ACHN (cell line): ENCODE measurements at regions not wholly inside any gene's neighbourhood (a gene's known extent, or its start where the extent isn't known, plus 50 kb on each side); places are given as distances from the start of the nearest gene placed in this dataset.
A peak's percentile ranks its signal among the peaks of the same experiment; 100 is the strongest.

Experiments
- DNase-seq: peaks from one replicate; pipeline ENCODE4 v3.0.0-alpha.2; 2015
- in situ Hi-C: cut with HindIII; loops from 2 replicates; pipeline ENCODE4 v1.10.0; 2017; ENCODE audit warnings: low sequenced_read_pairs, low pct_ligation_motif_present, low pct_unique_long_range_greater_than_20kb

DNA sequence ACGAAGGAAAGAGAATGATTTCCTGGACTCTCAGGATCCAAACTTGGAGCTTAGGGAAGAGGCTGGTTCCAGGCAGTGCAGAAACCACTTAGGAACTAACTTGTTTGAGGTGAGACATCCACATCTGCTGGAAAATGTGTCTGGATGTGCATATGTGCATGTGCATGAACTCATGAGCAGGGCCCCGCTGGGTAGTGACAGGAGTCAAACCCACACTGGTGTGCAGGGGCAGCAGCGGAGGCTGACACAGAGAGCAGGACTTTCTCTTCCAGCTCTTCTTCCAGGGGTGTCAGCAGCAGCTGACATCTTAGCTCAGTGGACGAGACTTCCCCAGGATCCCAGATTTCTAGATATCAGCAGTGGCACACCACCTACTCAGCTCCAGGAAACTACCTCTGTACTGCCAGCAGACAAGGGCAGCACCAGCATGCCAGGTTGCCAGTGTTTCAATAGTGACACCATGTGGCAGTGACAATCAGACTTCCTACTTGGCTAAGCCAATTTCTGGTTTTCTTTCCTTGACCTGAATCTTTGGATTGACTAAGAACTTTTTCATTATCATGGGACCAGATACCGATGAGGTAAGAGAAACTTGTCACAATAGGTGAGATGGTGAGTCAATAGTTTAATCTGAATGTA lies 227.5 kb upstream of the ZC3H12C start:
- in situ Hi-C loops: no loop called here
- no peak for DNase-seq

DNA sequence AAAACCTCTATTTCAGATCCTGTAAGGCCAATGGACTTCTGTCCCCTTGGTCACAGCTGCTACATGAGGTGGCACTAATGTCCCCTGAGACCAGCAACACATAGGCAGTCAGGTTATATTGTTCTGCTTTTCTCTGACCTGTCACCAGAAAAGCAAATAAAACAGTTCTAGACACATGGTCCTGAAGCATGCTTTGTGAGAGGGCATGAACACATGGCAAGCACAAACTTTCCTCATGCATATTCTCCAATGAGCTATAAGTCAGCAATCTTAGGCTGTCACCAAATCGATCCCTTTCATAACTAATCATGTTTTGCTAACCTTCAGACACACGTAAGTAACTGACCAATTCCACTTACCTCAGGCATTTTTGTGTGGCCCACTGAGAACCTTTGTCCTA lies 225.4 kb upstream of the ZC3H12C start:
- no peak for DNase-seq
- in situ Hi-C loops: no loop called here

DNA sequence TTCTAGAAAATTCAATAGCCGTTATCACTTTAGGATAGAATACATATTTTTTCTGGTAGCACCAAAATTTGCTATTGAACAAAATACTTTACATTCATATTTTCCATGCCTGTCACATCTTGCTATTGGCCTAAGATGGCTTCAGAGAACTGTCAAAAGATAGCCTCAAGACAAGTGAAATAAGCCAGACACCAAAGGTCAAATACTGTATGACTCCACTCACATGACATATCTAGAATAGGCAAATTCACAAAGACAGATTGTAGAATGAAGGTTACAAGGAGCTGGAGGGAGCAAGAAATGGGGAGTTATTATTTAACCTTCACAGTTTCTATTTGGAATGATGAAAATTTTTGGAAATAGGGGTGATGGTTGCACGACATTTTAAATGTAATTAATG lies 223.7 kb upstream of the ZC3H12C start:
- no peak for DNase-seq
- in situ Hi-C loops: no loop called here

DNA sequence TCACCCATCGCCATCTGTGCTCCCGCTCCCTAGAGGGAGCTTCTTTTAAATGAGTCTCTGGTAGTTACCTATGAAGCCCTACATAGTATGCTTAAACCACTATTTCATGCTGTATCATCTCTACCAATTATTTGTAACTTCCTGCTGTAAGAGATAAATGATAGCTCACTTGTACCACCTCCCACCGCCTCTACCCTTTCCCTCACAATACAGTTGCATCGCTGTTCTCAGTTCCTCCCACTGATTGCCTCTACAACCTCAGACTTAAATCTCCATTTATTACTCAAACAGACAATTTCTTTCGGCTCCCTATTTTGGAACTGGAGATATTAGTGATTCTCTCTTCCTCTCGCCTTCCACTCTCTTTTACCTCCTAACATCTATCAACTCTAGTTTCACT lies 222.9 kb upstream of the ZC3H12C start:
- in situ Hi-C loops: no loop called here

DNA sequence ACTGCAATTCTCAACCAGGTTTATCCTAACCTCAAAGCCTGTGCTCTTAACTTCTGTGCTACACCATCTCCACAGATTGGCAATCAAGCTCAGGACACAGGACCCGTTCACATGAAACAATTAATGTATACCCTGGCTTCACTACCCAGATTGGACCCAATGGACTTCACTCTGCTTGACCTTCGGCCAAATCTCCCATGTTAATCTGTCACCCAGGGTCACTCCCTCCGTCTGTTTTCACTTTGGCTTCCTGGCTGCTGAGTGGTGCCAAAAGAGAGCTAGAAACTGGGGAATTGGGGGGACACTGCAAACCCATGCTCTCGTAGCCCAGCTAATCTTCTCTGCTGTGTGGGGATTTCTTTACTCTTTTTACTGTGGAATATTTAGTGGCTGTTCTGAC lies 216.1 kb upstream of the ZC3H12C start:
- no peak for DNase-seq
- in situ Hi-C loops: no loop called here

More for the DNA sequence above, 222.9 kb upstream of the ZC3H12C start:
- DNase-seq: no peak

DNA sequence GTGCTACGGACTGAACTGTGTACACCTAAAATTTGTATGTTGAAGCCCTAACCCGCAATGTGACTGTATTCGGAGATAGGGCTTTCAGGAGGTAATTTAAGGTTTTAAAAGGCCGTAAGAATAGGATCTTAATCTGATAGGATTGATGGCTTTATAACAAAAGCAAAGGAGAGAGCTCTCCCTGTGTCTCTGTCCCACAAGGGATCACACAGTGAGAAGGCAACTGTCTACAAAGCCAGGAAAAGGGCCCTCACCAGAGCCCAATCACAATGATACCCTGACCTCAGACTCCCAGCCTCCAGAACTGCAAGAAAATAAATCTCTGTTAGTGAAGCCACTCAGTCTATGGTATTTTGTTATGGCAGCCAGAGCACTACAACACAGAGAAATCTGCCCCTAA lies 208.7 kb upstream of the ZC3H12C start:
- DNase-seq: no peak
- in situ Hi-C loops: no loop called here

DNA sequence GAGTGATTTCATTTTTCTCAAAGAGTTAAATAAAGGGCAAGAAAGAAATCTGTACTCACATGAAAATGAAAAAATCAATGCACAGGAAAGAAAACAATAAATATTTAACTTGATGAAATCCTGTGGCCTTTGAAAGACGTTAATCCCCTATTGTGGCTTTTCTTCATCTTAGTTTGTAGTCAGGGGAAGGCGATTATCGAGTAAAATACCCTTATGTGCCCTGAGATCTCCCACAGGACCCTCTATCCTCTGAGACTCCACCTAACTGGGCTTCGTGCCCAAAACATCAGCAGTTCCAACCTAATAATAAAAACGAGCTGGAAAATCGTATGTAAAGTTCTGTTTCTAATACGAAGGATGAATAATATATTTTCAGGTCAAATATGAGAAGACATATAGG lies 208.2 kb upstream of the ZC3H12C start:
- in situ Hi-C loops: no loop called here
- DNase-seq: no peak

DNA sequence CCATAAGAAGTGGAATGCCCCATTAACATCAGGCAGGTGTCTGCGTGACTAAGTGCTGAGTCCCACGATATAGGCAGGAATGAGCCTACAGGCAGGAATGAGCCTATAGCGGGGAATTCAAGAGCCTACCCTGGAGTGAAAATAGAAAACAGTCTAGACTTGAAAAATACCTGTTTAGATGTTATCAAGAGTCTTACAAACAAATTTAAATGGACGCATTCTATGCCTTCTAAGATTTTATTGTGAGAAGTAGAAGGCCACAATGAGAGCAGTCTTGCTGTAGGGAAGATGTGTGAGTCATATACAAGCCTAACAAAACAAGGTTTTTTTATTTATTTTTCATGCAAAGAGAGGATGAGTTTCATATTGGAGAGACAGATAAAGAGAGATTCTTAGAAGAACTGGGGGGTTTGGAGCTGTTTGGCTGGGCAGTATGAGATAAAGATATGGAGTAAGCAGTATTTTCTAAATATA lies 200.8 kb upstream of the ZC3H12C start:
- DNase-seq: no peak
- in situ Hi-C loops: no loop called here

DNA sequence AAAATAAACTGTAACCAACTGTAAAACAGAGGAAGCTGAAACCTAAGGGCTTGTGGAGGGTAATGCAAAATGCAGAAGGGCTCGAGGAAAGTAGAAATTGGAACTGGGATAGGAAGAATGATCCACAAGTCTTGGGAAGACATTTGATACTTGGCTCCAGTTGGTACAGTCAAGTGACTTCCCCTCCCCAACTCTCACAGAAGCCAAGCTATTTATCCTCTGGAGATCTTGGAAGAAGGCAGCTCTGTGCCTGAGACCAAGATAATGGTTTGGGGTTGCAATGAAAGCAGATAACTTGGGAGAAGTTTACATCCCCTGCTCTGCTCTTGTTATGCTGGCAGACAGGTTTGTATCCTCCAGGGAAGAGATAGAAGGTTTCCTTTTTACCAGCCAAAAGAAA lies 198.9 kb upstream of the ZC3H12C start:
- in situ Hi-C loops: no loop called here
- no peak for DNase-seq

DNA sequence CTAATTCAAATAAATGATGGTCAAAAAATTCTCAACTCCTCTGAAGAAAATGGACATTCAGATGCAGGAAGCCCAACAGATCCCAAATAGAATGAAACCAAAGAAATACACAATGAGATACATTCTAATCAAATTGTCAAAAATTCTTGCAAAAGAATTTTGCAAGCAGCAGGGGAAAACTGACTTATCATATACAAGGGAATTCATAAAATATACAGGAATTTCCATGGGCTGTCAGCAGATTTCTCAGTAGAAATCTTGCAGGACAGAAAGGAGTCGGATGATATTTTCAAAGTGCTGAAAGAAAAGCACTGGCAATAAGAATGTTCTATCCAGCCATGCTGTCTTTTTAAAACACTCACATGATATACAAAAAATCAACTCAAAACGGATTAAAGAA lies 194.6 kb upstream of the ZC3H12C start:
- in situ Hi-C loops: no loop called here
- DNase-seq: no peak

DNA sequence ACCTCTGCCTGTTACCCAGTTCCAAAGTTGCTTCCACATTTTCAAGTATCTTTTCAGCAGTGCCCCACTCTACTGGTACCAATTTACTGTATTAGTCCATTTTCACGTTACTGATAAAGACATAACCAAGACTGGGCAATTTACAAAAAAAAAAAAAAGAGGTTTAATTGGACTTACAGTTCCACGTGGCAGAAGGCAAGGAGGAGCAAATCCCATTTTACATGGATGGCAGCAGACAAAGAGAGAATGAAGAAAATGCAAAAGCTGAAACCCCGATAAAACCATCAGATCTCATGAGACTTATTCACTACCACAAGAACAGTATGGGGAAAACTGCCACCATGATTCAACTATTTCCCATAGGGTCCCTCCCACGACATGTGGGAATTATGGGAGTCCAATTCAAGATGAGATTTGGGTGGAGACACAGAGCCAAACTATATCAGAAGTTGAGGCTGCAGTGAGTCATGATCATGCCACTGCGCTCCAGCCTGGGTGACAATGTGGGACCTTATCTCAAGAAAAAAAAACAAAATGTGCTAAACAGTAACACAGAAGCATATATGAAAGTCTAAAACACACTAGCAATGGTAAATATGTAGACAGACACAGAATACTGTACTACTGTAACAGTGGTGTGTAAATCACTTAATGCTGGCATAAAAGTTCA lies 190.3 kb upstream of the ZC3H12C start:
- in situ Hi-C loops: no loop called here
- DNase-seq: no peak

DNA sequence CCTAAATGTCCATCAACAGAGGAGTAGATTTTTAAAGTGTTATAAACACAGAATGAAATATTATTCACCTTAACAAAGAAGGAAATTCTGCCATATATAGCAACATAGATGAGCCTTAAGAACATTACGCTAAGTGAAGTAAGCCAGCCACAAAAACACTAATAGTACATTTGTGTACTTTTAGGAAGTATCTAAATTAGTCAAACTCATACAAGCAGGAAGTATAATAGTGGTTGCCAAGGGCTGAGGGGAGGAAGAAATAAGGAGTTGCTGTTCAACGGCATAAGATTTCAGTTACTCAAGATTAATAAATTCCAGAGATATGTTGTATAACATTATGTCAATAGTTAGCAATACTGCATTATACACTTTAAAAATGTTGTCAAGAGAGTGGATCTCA lies 181.7 kb upstream of the ZC3H12C start:
- DNase-seq: no peak
- in situ Hi-C loops: no loop called here

DNA sequence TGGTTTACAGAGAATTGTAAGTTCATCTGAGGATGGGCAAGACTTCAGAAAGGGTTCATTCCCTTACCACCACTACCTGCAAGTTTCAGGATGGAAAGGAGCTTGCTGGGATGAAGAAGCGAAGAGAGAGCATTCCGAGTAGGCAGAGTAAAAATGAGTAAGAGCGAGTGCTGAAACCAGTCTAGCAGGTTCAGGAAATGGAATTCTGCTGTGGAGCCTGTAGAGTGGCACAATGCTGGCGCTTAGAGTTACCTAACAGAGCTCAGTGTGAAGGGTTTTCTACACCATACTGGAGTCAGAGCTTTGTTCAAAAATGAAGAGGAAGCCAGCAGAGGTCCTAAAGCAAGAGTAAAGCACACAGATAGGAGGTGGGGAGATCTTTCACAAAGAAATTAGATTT lies 179.2 kb upstream of the ZC3H12C start:
- in situ Hi-C loops: no loop called here
- no peak for DNase-seq

DNA sequence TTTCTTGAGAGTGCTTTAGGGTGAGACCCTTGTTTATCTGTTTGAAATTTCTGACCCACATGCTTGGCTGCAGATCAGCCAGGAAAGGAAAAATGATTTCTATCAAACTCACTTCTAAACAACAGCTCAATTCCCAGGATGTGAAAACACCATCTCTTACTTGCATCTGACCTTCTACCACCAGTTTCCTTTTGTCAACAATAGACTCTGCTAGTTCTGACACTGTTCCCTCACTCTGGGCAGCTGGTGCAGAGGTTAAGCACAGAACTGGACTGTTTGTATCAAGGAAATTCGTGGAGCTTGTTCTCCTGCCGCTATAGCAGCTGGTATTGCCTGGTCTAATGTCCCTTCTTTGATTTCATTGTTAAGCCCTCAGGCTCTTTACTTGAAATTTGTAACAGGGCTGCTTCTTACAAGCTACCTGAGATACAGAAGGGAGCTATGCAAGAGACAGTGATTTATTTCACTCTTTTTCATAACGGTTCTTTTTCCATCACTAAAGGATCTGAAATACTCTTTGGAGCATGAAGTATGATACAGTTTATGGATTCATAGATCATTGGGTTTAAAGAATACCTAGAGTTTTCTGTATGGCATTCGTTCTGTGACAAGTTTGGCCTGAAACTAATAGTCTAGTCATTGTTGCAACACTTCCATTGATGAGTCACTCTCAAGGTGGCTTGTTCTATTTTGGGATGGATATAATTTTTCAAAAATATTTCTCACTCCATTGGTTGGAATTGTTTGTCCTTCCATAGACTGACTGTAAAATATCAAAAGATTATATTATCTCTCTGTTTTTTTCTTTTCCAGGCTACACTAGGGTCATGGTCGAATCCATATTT lies 178.2 kb upstream of the ZC3H12C start:
- in situ Hi-C loops: no loop called here
- DNase-seq: no peak

DNA sequence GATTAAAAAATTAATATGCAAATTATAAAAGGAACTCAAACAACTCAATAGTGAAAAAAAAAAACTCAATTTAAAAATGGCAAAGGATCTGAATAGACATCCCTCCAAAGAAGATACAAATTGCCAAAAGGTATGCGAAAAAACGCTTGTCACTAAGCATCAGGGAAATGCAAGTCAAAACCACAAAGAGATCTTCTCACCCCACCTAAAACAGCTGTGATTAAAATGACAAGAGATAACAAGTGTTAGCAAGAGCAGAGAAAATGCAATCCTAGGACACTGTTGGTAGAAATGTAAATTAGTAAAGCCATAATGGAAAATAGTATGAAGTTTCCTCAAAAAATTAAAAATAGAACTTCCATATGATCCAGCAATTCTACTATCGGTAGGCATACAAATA lies 166.3 kb upstream of the ZC3H12C start:
- in situ Hi-C loops: no loop called here
- no peak for DNase-seq

DNA sequence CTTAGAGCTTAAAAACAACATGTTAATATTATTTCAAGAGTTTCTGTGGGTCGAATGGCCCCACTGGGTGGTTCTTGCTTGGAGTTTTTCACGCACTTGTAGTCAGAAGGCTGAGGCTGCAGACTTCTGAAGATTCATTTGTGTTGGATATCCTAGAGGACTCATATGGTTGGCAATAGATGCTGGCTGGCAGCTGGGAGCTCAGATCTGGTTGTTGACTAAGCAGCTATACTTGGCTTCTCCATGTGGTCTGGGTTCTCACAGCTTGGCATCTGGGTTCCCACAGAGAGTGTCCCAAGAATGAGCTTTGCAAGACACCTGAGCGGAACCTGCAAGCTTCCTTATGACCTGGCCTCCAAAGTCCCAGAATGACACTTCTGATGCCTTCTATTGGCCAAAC lies 163.9 kb upstream of the ZC3H12C start:
- in situ Hi-C loops: no loop called here
- no peak for DNase-seq

DNA sequence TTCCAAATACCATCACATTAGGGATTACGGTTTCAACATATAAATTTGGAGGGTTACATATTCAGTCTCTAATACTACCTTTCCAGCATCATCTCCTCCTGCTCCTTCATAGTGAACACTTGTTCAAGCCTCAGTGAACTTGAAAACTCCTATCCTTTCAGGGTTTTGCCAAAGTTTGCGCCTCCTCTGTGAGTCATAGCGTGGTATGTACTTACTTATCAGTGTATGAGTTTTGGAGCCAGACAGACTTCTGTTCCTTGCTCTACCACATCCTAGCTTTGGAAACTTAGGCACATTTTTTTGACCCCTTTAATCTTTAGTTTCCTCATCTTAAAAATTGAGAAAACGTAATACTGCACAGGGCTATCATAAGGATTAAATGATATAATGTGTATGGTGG lies 160.1 kb upstream of the ZC3H12C start:
- in situ Hi-C loops: no loop called here
- peak; percentile 21 for DNase-seq

DNA sequence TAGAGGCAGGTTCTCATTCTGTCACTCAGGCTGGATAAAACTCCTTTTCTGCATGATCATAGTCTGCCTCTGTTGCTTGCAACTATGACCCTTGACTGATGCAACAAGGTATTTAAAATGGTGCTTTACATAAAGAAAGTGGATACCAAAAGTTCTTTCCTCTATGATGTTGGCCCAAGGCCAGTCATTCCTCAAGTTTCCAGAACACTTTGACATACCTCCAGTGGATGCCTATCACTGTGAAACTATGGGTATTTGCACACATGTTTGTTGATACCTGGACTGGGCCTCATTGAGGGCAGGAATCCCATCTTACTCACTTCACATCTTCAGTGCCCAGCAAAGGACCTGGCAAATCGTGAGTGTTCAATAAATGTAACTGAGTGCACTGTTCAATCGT lies 159.0 kb upstream of the ZC3H12C start:
- DNase-seq: no peak

DNA sequence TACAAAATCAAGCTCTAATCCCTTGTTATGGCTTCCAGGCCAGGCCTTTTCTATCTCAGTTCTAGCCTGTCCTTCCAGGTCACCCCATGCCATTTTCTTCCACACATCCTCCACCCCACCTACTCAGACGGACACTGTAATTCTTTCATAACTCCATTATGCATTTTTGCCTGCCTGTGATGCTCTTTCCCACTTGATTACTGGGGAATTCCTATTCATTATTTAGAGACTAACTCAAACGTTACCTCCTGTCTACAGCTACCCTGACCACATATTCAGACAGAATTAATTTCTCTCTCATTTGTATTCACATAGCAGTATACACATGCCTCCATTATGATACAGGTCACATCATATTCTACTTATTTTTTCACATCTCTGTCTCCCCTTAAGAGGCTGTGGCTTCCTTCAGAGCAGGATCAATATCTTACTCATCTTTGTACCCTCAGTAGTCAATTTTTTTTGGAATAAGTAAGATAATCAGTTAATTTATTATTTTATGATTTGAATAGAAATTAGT lies 156.5 kb upstream of the ZC3H12C start:
- in situ Hi-C loops: no loop called here
- DNase-seq: no peak

More for the DNA sequence above, 159.0 kb upstream of the ZC3H12C start:
- in situ Hi-C loops: no loop called here
